ENCODE measurements at regions not wholly inside any gene's neighbourhood (a gene's known extent, or its start where the extent isn't known, plus 50 kb on each side); places are given as distances from the start of the nearest gene placed in this dataset.

DNA sequence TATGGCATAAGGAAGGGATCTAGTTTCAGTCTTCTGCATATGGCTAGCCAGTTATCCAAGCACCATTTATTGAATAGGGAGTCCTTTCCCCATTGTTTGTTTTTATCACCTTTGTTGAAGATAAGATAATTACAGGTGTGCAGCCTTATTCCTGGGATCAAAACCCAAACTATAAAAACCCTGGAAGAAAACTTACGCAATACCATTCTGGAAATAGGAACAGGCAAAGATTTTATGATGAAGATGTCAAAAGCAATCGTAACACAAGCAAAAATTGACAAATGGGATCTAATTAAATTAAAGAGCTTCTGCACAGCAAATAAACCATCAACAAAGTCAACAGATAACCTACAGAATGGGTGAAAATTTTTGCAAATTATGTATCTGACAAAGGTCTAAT is 128.5 kb upstream of the DCN start:
- TF ChIP-seq, protein P1, sequence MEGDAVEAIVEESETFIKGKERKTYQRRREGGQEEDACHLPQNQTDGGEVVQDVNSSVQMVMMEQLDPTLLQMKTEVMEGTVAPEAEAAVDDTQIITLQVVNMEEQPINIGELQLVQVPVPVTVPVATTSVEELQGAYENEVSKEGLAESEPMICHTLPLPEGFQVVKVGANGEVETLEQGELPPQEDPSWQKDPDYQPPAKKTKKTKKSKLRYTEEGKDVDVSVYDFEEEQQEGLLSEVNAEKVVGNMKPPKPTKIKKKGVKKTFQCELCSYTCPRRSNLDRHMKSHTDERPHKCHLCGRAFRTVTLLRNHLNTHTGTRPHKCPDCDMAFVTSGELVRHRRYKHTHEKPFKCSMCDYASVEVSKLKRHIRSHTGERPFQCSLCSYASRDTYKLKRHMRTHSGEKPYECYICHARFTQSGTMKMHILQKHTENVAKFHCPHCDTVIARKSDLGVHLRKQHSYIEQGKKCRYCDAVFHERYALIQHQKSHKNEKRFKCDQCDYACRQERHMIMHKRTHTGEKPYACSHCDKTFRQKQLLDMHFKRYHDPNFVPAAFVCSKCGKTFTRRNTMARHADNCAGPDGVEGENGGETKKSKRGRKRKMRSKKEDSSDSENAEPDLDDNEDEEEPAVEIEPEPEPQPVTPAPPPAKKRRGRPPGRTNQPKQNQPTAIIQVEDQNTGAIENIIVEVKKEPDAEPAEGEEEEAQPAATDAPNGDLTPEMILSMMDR (IDR thresholded peaks at IDR 0.05; ENCODE audit: insufficient read depth, low read length), result no peak
- no peak for TF ChIP-seq POLR2AphosphoS5 (IDR thresholded peaks at IDR 0.05; ENCODE audit: low read depth)
- TF ChIP-seq, protein P2, sequence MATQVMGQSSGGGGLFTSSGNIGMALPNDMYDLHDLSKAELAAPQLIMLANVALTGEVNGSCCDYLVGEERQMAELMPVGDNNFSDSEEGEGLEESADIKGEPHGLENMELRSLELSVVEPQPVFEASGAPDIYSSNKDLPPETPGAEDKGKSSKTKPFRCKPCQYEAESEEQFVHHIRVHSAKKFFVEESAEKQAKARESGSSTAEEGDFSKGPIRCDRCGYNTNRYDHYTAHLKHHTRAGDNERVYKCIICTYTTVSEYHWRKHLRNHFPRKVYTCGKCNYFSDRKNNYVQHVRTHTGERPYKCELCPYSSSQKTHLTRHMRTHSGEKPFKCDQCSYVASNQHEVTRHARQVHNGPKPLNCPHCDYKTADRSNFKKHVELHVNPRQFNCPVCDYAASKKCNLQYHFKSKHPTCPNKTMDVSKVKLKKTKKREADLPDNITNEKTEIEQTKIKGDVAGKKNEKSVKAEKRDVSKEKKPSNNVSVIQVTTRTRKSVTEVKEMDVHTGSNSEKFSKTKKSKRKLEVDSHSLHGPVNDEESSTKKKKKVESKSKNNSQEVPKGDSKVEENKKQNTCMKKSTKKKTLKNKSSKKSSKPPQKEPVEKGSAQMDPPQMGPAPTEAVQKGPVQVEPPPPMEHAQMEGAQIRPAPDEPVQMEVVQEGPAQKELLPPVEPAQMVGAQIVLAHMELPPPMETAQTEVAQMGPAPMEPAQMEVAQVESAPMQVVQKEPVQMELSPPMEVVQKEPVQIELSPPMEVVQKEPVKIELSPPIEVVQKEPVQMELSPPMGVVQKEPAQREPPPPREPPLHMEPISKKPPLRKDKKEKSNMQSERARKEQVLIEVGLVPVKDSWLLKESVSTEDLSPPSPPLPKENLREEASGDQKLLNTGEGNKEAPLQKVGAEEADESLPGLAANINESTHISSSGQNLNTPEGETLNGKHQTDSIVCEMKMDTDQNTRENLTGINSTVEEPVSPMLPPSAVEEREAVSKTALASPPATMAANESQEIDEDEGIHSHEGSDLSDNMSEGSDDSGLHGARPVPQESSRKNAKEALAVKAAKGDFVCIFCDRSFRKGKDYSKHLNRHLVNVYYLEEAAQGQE (IDR thresholded peaks at IDR 0.05; ENCODE audit: insufficient replicate concordance, low read depth), result no peak
